Fibroblast of peridontal ligament (primary cell): ENCODE measurements at regions not wholly inside any gene's neighbourhood (a gene's known extent, or its start where the extent isn't known, plus 50 kb on each side); places are given as distances from the start of the nearest gene placed in this dataset.

Experiments
- DNase-seq: peaks from one replicate; pipeline ENCODE4 v3.0.0-alpha.2; 2010; ENCODE audit errors: extremely low read depth

DNA sequence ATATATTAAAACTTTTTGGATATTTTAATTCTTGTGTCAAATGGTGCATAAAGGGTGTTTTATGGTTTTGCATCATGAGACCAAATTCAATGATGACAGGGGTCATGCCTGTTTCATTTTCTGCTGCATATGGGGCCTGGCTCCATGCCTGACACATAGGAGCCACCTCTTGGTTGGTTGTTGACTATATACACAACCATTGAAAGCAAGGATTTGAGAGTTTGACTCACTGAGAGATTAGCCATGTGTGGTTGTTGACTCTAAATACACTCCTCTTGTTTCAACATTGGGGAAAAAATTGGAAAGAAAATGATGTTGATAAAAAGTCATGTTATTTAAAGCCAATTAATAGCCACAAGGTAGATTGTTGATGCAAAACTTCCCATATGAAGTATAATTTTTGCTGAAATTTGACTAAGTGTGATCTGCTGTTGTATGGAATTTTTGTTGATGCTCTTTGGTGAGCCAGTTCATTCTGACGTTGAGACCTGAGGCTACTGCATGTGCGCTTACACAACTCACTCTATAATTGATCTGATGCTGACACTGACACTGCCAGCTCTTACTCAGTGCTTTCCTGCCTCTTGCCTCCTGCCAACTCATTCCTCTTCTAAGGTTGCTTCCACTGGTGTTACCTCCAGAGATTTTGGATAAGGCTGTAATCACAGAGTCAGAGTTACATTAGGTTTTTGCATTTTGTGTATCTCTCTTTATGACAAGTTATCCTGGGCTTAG is 446.2 kb upstream of the SLC14A2 start:
- DNase-seq, result peak; percentile 90

DNA sequence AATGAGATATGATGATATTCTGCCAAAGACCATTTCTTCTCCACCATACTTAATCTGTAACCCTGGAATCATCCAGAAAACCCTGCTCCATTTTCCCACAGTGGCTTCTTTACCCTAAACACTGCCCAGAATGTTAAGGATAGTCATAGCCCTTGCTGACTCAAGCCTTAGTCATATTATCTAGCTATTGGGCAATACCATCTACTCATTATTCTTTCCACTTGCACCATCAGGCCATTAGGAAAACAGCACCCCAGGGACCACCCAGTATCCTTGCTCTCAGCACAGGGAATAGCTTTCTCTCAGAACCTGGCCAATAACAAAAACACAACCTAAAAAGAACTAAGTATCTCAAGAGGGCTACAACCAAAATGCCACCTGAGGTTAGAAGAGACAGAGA is 445.7 kb upstream of the SLC14A2 start:
- DNase-seq, result peak; percentile 97

DNA sequence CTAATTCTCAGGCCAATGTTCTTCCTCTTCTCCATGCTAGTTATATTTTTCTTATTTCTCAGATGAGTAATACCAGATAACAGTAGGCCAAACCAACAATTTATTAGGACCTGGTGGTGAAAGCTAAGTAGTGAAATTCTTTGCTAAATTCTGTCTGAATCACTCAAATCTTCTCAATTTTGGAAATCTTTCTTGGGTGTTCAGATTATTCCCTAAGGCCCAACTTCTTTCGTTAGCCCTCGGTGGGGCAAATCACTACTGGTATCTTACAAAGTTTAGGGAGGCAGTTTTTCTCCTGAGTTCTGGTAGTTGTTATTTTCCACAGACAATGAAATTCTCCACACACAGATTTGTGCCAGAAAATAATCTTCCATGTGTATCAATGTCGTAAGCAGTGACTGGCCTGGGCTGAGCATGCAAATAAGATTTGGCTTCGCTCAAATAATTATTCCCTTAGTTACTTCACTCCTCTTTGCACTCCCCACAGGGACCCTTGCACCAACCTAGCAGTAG is 443.5 kb upstream of the SLC14A2 start:
- no peak for DNase-seq

DNA sequence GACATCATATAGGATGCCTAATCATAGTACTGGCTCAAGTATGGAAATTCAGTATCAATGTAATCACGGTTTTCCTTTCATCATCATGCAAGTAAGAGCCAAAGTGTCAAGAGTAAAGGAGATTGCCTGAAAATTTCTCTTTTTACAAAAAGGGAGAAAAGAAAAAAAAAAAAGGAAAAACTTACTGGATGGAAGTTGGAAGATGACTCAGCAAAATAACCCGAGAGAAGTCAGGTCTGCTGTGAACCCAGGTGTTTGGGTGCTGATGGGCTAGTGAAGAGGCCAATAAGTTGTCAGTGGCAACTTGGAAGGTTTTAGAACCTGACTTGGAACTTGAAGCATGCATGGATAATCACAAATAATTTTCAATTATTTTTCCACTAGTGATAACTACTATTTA is 441.9 kb upstream of the SLC14A2 start:
- no peak for DNase-seq

DNA sequence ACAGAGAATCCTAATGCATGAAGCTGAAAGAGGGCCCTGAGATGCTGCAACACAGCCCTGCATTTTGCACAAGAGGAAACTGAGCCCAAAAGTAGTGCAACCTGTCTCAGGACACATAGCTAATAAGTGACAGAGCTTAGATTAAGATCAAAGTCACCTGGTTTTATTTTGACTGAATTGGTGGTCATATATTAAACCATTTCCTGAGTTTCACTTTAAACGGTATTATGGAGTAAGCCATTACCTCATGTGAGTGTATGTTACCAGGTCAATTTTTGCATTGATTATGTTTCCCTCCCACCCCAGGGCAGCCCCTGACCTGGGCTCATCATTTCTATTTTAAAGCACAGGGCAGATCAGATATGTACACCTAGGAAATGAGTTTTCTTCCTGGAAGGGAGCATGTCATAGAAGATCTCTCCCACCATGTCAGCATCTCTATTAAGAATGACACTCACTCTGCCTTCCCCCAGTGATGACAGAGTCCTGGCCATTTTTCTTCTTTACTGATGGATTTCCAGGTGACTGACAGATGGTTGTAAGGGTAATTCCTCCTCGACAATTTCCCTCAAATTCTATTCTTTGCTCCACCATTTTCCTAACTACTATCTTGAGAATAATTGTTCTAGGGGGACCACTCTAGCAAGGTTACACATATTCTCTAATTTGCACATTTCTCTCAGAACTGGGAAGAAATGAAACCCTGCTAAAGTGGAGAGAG is 441.3 kb upstream of the SLC14A2 start:
- DNase-seq, result no peak

DNA sequence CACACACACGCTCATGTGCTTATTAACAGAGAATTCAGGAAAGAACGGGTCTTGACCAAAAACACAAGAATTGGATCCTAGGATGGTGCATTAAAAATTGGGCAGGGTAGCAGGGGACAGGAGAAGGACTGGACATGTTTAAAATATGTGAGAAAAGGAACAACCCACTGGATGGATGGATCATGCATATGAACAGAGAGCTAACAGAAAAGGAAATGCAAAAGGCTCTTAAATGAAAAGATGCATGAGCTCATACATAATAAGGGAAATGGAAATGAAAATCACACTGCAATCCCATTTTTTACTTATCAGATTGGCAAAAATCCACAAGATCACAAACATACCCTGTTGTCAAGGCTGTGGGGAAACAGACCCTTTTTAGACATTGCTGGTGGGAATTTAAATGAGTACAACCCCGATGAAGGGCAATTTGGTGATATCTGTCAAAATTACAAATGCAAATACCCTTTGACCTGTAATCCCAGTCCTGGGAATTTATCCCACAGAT is 440.6 kb upstream of the SLC14A2 start:
- DNase-seq, result no peak

DNA sequence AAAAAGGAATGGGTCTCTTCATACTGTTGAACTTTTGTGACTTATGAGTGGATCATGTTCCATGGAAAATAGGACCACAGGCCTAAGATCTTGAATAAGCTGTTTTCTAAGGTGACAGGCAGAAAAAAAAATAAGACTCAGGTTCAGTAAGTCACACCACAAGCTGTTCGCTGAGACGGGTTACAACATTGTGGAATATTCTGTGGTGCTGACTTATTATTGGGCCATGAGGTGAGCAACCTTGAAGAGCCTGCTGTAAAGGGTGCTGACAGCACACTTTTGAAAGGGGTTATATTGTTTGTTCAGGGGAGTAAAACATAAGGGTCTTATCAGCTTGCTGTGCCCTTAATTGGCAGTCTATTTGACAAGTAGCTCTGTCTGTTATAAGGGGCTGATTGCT is 439.8 kb upstream of the SLC14A2 start:
- no peak for DNase-seq

DNA sequence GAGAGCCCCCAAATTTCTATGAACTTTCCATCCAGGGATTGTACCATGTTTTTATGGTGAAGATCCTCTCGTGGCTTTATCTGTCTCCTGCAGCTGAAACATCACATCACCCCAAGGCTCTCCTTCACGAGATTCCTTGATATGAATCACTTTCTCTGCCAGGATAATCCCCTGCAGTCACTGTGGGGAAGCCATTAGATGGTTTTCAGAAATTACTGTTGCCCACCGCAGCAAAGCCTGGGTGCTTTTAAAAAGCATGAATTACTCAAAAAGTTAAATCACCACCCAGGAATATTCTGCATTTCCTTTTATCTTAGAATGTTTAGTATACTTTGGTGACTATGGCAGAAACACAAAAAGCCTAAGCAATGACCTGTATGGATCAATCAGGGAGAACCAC is 428.4 kb upstream of the SLC14A2 start:
- no peak for DNase-seq

DNA sequence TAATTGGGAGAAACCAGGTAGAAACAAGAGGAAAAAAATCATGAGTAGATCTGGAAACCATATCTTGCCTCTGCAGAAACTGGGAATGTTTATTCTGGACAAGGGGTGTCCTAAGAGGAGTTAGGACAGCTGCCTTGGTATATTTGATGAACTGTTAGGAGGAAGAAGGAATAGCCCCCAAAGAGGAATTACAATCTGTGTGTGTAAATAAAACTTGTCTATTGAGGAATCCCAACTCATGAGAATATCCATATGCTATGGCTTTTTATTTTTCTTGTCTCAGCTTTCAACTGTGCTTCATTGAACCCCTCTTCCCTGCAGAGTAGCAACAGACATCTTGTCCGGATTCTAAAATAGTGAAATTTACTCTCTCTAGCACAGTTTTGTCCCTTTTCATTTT is 423.5 kb upstream of the SLC14A2 start:
- no peak for DNase-seq

DNA sequence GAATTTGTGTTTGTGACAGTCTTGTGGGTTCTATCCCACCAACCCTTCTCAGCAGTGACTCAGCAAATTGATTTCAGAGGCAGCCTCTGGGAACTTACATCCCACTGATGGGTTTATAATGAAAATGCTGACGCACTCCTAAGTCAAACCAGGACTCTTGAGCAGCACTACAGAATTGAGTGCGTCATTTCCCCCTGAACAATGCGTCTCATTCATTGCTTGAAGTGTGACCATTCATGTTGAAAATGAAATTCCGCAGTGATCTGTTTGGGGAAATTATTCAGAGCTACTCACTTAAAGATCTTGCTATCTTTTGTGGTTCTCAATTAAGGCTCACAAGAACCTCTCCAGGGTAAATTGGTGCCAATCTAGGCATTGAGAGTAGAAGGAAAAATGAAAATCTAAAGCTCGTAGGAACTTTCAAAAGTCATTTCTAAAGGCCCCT is 417.7 kb upstream of the SLC14A2 start:
- peak; percentile 93 for DNase-seq

DNA sequence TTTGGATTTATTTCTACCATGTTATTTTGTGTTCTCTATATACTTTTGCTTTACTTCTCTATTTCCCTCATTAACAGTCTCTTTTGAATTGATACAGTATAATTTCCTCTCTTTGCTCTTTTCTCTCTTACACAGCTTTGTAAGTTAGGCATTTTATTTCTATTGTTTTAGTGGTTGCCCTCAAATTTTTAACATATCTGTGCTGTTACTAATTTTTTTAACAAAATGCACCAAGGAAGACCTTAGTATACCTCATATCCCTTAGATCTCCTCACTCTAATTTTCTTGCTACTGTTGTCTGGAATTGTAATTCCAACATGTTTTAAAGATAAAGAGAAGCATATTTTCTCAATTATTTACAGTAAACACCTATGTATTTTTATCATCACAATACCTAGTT is 416.8 kb upstream of the SLC14A2 start:
- peak; percentile 16 for DNase-seq

DNA sequence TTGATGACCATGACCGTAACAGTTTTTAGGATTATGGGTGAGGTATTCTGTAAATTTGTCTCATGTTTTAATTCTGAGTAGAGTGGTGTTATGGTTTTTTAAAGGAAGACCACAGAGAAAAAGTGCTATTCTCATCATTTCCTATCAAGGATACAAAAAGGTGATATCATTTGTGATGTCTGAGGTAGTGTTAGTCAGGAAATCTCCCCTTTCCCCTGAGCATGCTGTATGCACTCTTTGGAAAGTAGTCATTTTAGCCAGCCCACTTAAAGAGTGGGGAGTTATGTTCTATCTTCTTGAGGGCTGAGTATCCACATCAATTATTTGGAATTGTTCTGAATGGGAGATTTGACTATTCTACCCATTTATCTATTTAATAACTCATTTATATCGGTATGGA is 414.2 kb upstream of the SLC14A2 start:
- DNase-seq, result no peak

DNA sequence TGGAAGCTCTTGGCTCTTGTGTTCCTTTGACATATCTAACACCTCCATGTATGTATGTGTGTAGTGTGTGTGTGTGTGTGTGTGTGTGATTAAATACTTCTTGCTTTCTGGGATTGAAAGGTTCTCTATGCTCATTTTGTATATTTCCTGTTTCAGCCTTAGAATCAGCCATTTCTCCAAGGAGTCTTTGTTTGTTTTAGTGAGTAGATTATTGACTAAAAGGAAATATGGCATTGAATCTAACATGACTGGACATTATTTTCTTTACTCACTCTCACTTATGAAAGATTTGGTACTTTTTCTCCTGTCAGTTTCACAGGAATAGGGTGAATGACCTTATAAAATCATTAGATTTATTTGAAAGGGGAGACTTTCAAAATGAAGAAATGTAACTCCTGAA is 413.8 kb upstream of the SLC14A2 start:
- DNase-seq, result peak; percentile 9

DNA sequence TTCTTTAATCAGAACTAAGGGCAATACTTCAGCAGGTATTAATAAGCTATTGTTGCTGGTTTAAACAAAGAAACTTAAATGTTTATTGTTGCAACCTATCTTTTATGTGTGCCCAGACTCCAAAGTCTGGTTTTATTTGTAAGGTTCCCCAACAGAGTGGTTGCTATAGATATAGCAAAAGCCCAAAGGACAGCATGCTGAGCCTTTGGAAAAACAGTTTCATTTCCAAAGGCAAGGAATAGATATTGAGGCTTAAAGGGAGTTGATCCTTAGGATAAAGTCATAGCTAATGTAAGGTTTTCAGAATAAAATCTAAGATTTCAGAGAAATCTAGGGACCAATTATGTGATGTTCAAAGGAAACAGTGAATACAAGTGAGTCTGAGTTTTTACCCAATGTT is 413.2 kb upstream of the SLC14A2 start:
- DNase-seq, result peak; percentile 18

DNA sequence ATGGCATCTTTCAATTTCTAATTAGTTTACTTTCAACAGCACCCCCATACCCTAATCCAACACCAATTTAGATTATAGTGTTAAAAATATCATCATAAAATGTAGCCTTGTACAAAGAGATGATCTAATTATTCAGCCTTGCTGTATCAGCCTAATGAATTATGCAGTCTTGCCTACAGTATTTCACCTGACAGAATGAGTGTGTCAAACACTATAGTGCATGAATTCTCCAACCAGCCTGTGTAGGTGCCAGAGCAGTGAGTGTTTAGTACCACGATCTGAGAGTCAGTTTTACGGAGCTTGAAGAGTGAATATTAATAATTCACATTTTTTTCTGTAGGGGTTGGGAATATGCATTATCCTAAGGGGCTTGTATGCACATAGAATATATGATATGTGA is 411.6 kb upstream of the SLC14A2 start:
- DNase-seq, result no peak

DNA sequence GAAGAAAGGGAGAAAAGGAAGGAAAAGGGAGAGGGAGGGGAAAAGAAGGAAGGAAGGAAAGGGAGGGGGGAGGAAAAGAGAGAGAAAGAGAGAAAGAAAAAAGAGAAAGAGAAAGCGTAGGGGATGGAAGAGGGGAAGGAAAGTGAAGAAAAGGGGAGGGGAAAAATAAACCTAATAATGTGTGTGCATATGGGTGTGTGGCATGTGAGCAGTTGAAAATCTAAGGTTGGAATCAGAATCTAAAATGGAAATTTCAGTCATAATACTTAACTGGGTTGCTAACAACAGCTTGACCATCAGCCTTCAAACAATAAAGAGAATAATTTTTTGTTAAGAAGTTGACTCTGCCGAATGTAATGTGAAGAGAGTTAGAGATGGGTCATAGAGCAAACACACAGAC is 407.9 kb upstream of the SLC14A2 start:
- no peak for DNase-seq

DNA sequence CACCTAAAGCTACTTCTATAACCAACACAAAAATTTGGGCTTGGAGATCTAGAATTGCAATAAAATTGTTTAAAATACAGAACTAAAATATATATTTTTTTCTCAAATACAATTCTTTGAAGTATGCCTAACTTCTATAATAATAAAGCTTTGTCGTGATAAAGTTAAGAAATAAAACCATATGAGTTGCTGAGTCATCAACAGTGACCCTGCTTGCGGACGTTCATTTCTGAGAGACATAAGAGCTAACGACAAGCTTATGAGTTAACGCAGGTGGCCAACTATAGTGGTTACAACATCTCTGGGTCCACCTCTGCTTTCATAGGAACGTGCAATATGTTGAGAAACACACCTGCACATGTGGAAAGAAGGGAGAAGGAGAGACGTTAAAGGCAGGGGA is 407.1 kb upstream of the SLC14A2 start:
- no peak for DNase-seq

DNA sequence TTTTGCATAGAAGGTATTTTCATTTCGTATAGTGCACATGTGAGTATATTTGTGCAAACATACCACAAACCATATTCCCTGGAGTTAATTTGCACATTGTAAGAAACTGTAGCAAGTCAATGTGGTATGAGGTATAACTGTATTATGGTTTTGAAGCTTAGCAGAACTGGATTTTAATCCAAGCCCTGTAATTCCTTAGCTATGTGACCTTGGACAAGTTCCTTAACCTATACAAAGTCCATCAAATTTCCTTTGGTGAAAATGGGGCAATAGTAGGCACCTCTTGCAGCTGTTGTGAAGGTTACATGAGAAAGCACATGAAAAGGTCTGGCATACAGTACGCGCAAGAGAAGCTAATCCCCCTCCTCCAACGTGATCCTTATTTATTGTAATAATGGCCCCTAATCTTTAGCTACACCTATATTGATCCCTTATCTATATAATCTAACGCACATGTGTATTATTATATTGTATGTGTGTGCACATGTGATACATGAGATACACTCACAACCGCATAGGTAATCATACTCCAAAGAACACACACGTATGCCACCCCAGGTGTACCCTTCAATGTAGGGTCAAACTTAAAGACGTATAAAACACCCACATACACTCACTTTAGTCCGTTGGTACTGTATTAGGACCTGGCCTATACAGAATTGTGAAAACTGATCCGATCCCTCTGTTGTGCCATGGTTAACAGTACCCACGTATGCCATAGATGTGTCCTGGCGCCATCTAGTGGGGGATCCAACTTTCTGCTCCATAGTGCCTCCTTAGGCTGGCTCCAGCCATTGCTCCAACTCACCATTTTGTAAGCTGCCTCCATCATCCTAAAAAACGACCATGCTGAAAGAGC is 402.9 kb upstream of the SLC14A2 start:
- DNase-seq, result peak; percentile 76

DNA sequence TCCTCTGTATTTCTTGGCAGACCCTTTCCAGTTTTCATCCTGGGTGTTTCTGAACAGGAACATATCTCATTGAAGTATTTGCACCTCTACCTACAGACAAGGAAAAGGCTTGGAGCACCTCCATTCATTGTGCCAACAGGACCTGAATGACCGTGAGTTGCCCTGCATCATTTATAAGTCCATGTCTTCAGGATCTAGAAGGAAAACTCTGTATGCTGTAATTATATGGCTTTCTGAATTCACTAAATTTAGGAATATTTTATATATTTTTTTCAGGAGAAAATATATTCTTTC is 402.3 kb upstream of the SLC14A2 start:
- no peak for DNase-seq

DNA sequence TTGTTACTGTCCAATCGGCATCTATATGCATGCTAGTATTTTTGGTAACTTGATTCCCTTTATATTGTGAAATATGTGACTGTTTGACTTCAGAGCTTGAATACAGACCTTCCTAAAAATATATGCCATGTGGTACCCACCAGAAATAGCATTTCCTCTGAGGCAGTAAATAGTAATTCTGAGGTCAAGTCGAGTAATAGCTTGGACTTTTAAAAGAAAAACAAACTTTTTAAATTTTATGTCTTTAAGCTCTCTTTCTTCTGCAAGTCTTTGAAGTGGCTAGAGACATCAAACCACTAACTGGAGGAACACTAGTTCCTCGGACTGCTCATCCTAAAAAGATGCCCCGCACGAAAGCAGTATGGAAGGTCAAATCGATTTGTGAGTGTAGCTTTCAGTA is 396.8 kb upstream of the SLC14A2 start:
- no peak for DNase-seq

DNA sequence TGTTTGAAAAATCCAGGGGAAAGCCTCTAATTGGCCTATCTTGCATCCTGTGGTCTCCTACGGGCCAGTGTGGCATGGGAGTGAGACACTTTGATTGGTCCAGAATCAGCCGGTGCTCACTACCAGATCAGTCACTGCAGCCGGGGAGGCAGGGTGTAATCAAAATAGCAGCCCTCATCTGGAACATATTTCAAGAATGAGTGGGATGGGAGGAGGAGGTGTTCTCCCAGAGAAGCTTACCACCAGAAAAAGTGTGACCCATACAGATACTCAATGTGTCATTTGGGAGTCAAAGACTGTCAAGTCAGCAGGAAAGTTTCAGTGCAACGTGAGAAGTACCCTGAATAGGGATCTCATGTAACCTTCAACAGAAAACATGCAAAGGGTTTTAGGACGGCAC is 393.9 kb upstream of the SLC14A2 start:
- DNase-seq, result peak; percentile 66

DNA sequence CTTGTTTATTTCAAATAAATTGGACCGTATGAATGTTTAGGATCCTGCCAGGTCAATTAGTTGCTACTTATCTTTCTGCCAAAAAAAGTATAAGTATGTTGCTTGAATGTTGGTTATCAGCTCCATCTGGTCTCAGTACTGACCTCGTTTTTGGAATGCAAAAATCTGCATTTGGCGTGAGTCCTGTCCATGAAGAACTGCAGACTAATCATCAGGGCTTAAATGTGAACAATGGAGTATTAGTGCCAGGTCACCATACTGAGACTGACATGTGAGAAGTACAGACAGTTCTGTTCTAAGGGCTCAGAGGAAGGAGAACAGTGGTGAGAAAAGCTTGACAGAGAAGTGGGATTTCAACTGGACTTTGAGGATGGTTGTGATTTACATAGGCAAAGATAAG is 393.1 kb upstream of the SLC14A2 start:
- DNase-seq, result peak; percentile 63
